ENCODE measurements at regions not wholly inside any gene's neighbourhood (a gene's known extent, or its start where the extent isn't known, plus 50 kb on each side); places are given as distances from the start of the nearest gene placed in this dataset.

DNA sequence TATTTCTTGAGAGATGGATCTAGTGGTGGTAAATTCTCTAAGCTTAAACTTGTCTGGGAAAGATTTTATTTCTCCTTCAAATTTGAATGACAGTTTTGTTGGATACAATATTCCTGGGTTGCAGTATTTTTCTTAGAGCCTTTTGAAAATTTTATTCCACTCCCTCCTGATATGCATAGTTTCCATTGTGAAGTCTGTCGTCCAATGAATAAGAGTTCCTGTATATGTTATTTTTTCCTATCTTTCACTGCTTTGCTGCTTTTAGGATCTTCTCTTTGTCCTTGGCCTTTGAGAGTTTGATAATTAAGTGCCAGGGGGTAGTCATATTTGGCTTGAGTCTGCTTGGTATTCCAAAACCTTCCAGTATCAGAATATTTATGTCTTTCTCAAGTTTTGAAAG, 1156.4 kb upstream of the AGA start:
- Histone ChIP-seq H3K4me2 (ENCODE audit: low read length) (no peak overlapping the region), H3K9me2 (ENCODE audit: insufficient read depth) (no peaks in the 10 kb centered on the region), H3K36me3 (ENCODE audit: control insufficient read depth in 1 of 2, insufficient read depth in 2 of 2, low read length in 2 of 2) (no peaks in the 10 kb centered on the region), H3K27me3 (ENCODE audit: insufficient read depth, low read length) (no peaks in the 10 kb centered on the region), H3K79me2 (ENCODE audit: insufficient read depth, low read length) (no peaks in the 10 kb centered on the region), H3K9ac (ENCODE audit: low read length) (no peak overlapping the region), H3K4me1 (ENCODE audit: control insufficient read depth in 1 of 2, insufficient read depth in 2 of 2, low read length in 2 of 2) (no peaks in the 10 kb centered on the region), H2AFZ (ENCODE audit: low read depth, low read length, poor library complexity, severe bottlenecking) (no peak overlapping the region), H3K27ac (ENCODE audit: low read depth, low read length) (no peak overlapping the region), H3K4me3 (replicated peaks in 1 of 2; ENCODE audit: low read depth in 1 of 2, low read length in 2 of 2) (no peak overlapping the region), H3K9me3 (ENCODE audit: control insufficient read depth in 1 of 2, insufficient read depth in 1 of 2, low read depth in 1 of 2, low read length in 2 of 2) (no peaks in the 10 kb centered on the region), H4K20me1 (ENCODE audit: insufficient read depth) (no peaks in the 10 kb centered on the region)
- no peak for TF ChIP-seq JUND (IDR thresholded peaks at IDR 0.05)
- TF ChIP-seq POLR2AphosphoS5 (IDR thresholded peaks at IDR 0.05; ENCODE audit: low read depth, low read length), result no peak
- TF ChIP-seq, protein P1, sequence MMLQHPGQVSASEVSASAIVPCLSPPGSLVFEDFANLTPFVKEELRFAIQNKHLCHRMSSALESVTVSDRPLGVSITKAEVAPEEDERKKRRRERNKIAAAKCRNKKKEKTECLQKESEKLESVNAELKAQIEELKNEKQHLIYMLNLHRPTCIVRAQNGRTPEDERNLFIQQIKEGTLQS (IDR thresholded peaks at IDR 0.05), result no peak
- TF ChIP-seq SP1 (IDR thresholded peaks at IDR 0.05; ENCODE audit: low read depth), result no peak
- no peak for TF ChIP-seq CEBPB (IDR thresholded peaks at IDR 0.05; ENCODE audit: low read depth)
- TF ChIP-seq RAD21 (IDR thresholded peaks at IDR 0.05; ENCODE audit: low read depth), result no peak
- TF ChIP-seq, protein P2, sequence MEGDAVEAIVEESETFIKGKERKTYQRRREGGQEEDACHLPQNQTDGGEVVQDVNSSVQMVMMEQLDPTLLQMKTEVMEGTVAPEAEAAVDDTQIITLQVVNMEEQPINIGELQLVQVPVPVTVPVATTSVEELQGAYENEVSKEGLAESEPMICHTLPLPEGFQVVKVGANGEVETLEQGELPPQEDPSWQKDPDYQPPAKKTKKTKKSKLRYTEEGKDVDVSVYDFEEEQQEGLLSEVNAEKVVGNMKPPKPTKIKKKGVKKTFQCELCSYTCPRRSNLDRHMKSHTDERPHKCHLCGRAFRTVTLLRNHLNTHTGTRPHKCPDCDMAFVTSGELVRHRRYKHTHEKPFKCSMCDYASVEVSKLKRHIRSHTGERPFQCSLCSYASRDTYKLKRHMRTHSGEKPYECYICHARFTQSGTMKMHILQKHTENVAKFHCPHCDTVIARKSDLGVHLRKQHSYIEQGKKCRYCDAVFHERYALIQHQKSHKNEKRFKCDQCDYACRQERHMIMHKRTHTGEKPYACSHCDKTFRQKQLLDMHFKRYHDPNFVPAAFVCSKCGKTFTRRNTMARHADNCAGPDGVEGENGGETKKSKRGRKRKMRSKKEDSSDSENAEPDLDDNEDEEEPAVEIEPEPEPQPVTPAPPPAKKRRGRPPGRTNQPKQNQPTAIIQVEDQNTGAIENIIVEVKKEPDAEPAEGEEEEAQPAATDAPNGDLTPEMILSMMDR (IDR thresholded peaks at IDR 0.05 in 2 of 3, conservative IDR thresholded peaks at IDR 0.05 in 1 of 3; ENCODE audit: borderline replicate concordance in 1 of 3, insufficient read depth in 1 of 3, low read depth in 2 of 3, low read length in 2 of 3), result no peak
- TF ChIP-seq CBX3 (IDR thresholded peaks at IDR 0.05; ENCODE audit: low read depth), result no peak
- TF ChIP-seq, protein P3, sequence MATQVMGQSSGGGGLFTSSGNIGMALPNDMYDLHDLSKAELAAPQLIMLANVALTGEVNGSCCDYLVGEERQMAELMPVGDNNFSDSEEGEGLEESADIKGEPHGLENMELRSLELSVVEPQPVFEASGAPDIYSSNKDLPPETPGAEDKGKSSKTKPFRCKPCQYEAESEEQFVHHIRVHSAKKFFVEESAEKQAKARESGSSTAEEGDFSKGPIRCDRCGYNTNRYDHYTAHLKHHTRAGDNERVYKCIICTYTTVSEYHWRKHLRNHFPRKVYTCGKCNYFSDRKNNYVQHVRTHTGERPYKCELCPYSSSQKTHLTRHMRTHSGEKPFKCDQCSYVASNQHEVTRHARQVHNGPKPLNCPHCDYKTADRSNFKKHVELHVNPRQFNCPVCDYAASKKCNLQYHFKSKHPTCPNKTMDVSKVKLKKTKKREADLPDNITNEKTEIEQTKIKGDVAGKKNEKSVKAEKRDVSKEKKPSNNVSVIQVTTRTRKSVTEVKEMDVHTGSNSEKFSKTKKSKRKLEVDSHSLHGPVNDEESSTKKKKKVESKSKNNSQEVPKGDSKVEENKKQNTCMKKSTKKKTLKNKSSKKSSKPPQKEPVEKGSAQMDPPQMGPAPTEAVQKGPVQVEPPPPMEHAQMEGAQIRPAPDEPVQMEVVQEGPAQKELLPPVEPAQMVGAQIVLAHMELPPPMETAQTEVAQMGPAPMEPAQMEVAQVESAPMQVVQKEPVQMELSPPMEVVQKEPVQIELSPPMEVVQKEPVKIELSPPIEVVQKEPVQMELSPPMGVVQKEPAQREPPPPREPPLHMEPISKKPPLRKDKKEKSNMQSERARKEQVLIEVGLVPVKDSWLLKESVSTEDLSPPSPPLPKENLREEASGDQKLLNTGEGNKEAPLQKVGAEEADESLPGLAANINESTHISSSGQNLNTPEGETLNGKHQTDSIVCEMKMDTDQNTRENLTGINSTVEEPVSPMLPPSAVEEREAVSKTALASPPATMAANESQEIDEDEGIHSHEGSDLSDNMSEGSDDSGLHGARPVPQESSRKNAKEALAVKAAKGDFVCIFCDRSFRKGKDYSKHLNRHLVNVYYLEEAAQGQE (IDR thresholded peaks at IDR 0.05; ENCODE audit: low read depth), result no peak
- TF ChIP-seq ZNF274 (IDR thresholded peaks at IDR 0.05; ENCODE audit: low read depth, low read length), result no peak
- TF ChIP-seq EZH2 (IDR thresholded peaks at IDR 0.05), result no peak
- no peak for TF ChIP-seq EGR1 (IDR thresholded peaks at IDR 0.05; ENCODE audit: low read depth)
- TF ChIP-seq ELF1 (IDR thresholded peaks at IDR 0.05; ENCODE audit: borderline replicate concordance, low read depth), result no peak
- no peak for TF ChIP-seq FOSL1 (IDR thresholded peaks at IDR 0.05; ENCODE audit: low read depth)
- DNase-seq (ENCODE audit: low read depth, low spot score), result no peak
- ATAC-seq, result no peak
- CTCF ChIA-PET, result interaction anchor here (1.4 kb wide), 1 partner anchor 709 kb away, joined by 9 read pairs; no protein-coding TSS in a partner anchor
- intact Hi-C loops (cut with micrococcal nuclease), result loop anchor here (1.0 to 10.0 kb wide), 2 partner anchors 709 to 1956 kb away; no protein-coding TSS in a partner anchor
- POLR2A ChIA-PET, result no interaction called here
- BruUV-seq (replicated peaks), result no TSS peak
- RAD21 ChIA-PET (ENCODE audit: low non-redundant PET in 1 of 2, low total read pairs in 2 of 2, uncharacterized antibody in 2 of 2, unreplicated experiment in 2 of 2), result no interaction called here

Measured in HCT116 (cell line).